MG63 (cell line): ENCODE measurements at regions not wholly inside any gene's neighbourhood (a gene's known extent, or its start where the extent isn't known, plus 50 kb on each side); places are given as distances from the start of the nearest gene placed in this dataset.
"Not testable (repeated sequence)": the region's sequence is repeated elsewhere in the genome, so short reads cannot be mapped to it uniquely, and the experiment has no call there.

ENCODE experiments used
- DNase-seq: peaks from one replicate; pipeline ENCODE4 v3.0.0-alpha.2; 2020
- H3K27me3 ChIP-seq: fragments of 250-450 bp; sonication (Bioruptor Pico); 2 replicates; pipeline ENCODE4 v1.5.1; 2020; ENCODE audit warnings: mild to moderate bottlenecking, moderate library complexity
- H3K36me3 ChIP-seq: fragments of 250-450 bp; sonication (Bioruptor Pico); 2 replicates; pipeline ENCODE4 v1.5.1; 2020; ENCODE audit warnings: mild to moderate bottlenecking, moderate library complexity
- H3K4me3 ChIP-seq: fragments of 250-450 bp; sonication (Bioruptor Pico); 2 replicates; pipeline ENCODE4 v1.5.1; 2020; ENCODE audit warnings: mild to moderate bottlenecking, moderate library complexity
- H3K9me3 ChIP-seq: fragments of 250-450 bp; sonication (Bioruptor Pico); 2 replicates; pipeline ENCODE4 v1.5.1; 2020; ENCODE audit warnings: mild to moderate bottlenecking, moderate library complexity

DNA sequence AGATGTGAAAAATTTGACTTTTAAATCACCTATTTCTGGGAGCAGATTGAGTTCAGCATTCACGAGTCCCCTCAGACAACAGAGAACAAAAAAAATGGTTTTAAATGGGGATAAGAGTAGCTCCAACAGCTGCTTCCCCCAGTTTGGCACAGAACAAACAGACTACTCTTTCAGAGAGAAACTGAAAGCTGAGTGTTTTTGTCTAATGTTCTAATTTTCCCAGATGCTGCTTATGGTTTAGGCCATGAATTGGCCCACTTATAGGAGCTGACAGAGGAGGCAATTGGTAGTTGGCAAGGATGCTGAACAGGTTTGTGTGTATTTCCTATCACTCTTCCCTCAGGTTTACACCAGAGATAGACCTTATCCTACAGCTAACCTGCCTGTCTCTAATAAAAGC lies 1637.4 kb upstream of the PRMT6 start:
- DNase-seq, result no peak
- Histone ChIP-seq H3K36me3 (no peaks in the 10 kb centered on the region), H3K27me3 (no peaks in the 10 kb centered on the region; the same call in 1 of the 2 replicates), H3K9me3 (no peaks in the 10 kb centered on the region), H3K4me3 (no peak overlapping the region)

DNA sequence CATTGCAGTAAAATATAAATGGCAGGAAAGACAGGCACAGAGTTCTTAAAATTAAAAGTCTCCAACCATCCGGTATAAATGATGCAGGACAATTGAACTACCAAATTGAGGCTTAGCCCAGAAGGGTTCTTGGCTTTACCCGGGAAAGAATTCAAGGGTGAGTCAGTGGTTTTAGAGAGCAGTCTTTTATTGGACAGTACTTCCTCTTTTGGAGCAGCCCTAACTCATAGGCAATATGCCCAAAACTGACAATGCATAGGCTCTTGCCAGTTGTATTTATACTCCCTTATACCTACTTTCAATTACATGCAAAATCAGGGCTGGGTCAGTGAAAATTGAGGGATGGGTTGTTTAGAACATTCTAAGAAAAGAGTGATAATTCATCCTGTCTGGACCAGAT lies 1628.9 kb upstream of the PRMT6 start:
- no peaks in the 10 kb centered on the region for H3K36me3 ChIP-seq

DNA sequence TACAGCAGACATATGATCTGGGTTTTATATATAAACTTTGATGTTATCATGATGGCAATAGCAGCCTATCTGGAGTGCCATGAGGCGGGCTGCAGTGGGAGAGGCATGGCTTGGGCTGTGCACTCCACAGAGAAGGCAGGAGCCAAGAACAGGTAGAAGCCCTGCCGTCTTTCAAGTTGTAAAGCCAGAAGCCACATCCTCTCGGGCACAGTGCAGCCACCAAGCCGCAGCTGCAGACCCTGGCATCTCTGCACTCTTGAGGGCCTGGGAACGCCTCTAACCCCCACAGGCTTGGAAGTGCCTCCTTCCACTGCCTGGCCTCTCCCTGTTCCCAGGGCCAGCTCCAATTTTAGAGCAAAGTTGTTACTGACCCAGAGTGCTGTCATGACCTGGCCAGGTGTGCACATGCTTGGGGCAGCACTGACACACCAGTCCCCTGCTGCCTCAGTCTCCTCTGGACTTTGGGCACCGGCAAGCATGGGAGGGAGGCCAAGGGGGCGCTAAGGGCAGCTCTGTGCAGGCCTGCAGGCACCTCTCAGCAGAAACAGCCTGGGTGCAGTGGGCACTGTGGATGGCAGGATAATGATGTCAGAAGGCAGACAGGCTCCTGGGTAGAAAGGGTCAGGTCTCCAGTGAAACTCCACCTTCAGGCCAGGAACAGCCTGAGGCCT lies 1619.8 kb upstream of the PRMT6 start:
- Histone ChIP-seq H3K4me3 (no peak overlapping the region), H3K27me3 (no peaks in the 10 kb centered on the region), H3K9me3 (no peaks in the 10 kb centered on the region), H3K36me3 (no peaks in the 10 kb centered on the region)
- DNase-seq, result no peak

More for the DNA sequence above, 1628.9 kb upstream of the PRMT6 start:
- Histone ChIP-seq H3K27me3 (no peaks in the 10 kb centered on the region), H3K4me3 (no peak overlapping the region), H3K9me3 (no peaks in the 10 kb centered on the region)
- DNase-seq, result peak; percentile 25

DNA sequence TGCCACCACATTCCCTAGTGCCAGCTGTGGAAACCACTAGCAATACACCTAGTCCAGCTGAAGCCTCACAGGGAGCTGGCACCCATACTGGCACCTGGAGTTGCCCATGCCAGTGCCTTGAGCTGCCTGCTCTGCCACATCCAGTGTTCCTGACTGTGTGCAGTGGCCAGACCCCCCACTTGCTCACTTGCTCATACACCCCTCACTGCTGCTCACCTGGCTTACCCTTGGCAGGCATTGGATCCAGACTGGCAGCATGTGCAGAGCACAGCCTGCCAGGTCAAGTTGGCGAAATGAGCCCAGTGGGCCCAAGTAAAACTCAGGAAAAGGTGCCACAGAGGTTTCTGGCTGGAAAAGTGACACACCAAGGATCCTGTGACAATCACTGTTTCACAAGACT lies 1618.6 kb upstream of the PRMT6 start:
- Histone ChIP-seq H3K4me3 (no peak overlapping the region), H3K36me3 (no peaks in the 10 kb centered on the region), H3K9me3 (no peaks in the 10 kb centered on the region), H3K27me3 (no peaks in the 10 kb centered on the region)
- no peak for DNase-seq

DNA sequence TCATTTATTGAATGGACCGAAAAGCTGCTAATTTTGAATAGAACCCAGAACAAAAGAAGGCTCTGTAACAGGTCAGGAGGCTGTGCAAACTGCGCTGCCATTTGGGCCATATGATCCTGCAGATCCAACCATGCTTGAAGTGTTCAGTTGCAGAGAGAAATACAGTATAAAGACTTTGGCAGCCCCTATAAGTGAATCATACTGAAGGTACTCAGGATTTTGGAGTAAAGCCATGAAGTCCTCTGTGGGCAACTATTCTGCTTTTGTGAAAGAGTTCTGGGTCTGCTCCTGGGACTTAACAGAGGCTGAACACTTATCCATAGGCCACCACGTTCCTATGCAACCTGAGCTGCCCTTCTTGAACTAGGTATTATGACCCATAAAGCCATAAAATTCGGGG lies 1613.6 kb upstream of the PRMT6 start:
- Histone ChIP-seq H3K36me3 (no peaks in the 10 kb centered on the region), H3K4me3 (no peak overlapping the region), H3K27me3 (no peaks in the 10 kb centered on the region; the same call in 1 of the 2 replicates), H3K9me3 (no peaks in the 10 kb centered on the region)
- DNase-seq, result no peak

DNA sequence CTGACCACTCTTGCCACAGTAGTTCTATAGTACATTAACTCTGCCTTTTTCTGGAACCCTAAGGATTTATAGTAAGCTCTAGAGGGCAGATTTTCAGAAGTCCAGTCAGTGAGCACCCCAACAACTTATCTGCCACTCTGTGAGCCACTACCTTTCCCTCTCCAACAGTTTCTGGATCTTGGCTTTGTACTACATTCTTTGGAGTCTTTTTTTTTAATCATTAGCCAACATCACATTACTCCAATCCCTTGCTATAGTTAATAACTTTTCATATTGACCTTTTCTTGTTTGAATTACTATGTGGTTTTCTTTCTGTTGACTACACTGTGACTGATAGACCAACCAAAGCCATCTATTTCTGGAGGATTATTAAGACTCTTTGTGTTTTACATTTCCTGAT lies 1596.7 kb upstream of the PRMT6 start:
- H3K9me3 ChIP-seq, result no peaks in the 10 kb centered on the region
- no peaks in the 10 kb centered on the region for H3K36me3 ChIP-seq
- no peak for DNase-seq
- H3K4me3 ChIP-seq, result no peak overlapping the region
- no peaks in the 10 kb centered on the region for H3K27me3 ChIP-seq

DNA sequence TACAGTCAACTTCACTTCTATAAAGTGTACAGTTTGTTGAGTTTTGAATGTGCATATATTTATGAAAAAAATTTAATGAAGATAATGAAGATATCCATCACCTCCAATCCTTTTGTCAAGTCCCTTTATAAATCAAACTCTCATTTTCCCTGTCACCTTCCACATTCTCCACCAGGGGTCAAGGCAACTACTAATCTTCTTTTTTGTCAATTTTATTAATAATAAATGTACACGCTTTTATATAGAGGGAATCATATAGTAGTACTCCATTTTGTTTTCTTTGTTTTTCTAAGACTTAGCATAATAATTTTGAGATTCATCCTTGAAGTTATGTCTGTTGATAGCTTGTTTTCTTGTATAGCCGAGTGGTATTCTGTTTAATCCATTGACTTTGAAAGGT lies 1594.2 kb upstream of the PRMT6 start:
- Histone ChIP-seq H3K4me3 (no peak overlapping the region), H3K9me3 (no peaks in the 10 kb centered on the region), H3K36me3 (no peaks in the 10 kb centered on the region), H3K27me3 (no peaks in the 10 kb centered on the region)
- DNase-seq, result no peak

DNA sequence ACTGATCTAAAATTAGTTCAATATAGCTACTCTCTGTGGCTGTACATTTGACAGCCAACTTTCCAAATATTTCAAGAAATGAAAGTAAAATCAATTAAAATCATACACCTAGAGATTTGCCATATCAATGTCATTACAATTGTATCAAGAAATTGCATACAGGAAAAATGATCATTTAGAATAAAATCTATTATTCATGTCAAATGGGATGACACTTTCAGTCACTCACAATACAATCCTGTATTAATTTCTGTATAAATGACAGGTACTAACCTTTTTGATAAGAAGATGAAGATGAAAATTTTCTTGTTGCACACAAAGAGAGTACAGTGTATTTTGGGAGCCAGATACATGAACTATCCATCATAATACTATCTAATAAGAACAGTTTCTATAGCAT lies 1588.9 kb upstream of the PRMT6 start:
- Histone ChIP-seq H3K4me3 (no peak overlapping the region), H3K27me3 (no peaks in the 10 kb centered on the region), H3K9me3 (no peaks in the 10 kb centered on the region), H3K36me3 (no peaks in the 10 kb centered on the region)
- no peak for DNase-seq

DNA sequence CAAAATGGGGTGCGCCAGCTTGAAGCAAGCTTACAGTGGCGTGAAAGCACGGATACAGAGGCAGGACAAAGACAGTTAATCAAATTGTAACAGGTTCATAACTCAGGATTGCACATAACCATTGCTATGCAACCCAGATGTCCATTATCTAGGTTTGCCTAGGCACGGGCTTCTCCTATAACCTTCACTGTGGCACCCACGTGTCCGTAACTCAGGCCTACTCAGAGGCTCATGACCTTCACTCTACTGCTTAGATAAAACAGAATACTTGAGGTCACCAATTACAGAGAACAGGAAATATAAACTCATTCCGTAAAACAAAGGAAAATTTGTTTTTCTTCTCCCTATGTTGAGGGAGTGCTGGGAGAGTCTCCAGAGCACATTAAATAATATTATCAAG lies 1585.9 kb upstream of the PRMT6 start:
- not testable (repeated sequence) for H3K36me3 ChIP-seq, H3K9me3 ChIP-seq, H3K4me3 ChIP-seq, DNase-seq, H3K27me3 ChIP-seq

DNA sequence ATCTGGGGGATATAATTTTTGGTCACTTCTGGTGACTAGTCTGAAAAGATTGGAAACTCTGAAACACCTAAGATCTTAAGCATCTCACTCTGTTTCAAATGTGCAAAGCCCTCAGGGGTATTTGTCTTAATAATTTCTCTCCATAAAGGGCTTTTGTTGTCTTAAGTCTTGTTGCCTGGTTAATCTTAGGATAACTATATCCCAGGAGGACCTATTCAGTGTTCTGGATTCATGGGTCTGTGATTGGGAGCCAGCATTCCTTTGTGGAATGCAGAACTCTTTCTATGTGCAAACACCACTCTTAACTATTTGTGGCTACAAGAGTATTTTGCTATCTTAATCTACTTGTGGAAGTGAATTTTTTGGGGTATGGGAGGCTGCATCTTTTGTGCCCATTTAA lies 1573.0 kb upstream of the PRMT6 start:
- H3K4me3 ChIP-seq, result no peak overlapping the region
- DNase-seq, result no peak
- H3K27me3 ChIP-seq, result no peaks in the 10 kb centered on the region
- no peaks in the 10 kb centered on the region for H3K36me3 ChIP-seq
- no peaks in the 10 kb centered on the region for H3K9me3 ChIP-seq

DNA sequence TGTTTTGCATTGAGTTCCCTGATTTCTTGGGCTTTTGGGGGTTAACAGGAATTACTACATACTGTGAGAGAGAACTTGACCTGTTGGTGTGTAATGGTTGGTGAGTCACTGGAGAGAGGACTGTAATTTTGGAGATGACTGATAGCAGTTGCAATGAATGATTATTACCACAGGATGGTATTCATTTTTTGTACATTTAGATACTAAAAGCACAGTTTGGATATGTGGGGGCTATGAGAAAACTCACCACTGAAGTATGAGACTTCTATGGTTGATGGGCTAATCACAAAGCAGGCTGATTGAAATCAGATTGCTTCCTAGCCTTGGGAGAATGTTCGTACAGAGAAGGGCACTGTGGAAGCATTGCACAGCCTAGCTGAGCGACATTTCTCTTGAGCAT lies 1571.3 kb upstream of the PRMT6 start:
- Histone ChIP-seq H3K9me3 (no peaks in the 10 kb centered on the region), H3K27me3 (no peaks in the 10 kb centered on the region), H3K4me3 (no peak overlapping the region), H3K36me3 (no peaks in the 10 kb centered on the region)
- DNase-seq, result no peak

DNA sequence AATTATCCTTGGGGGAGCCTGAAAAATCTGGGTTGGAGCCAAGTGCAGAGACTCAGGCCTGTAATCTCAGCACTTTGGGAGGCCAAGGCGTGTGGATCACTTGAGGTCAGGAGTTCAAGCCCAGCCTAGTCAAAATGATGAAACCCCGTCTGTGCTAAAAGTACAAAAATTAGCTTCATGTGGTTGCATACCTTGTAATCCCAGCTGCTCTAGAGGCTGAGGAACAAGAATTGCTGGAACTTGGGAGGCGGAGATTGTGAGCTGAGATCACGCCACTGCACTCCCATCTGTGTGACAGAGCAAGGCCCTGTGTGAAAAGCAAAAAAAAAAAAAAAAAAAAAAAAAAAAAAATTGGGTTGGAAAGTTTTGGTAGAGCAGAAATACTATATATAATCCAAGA lies 1563.6 kb upstream of the PRMT6 start:
- H3K36me3 ChIP-seq, result no peaks in the 10 kb centered on the region
- H3K9me3 ChIP-seq, result no peaks in the 10 kb centered on the region
- no peaks in the 10 kb centered on the region for H3K27me3 ChIP-seq
- DNase-seq, result no peak
- no peak overlapping the region for H3K4me3 ChIP-seq

DNA sequence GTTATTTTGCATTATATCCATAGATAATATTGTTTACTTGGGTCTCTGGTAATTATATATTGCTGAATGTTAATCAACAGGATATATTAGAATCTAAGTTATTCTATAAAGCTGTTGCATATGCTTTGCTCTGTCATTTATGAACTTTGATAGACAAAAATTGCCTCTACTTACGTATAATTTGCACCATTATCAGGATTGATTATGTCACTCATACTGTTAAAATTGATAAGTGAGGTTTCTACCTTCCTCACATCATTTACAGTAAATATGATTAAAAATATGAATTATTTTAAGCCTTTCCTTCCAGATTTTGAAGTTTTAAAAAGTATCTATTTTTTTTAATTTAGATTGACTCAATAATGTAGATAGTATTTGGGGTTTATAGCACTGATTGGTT lies 1540.4 kb upstream of the PRMT6 start:
- DNase-seq, result no peak
- no peaks in the 10 kb centered on the region; the same call in 1 of the 2 replicates for H3K27me3 ChIP-seq
- H3K36me3 ChIP-seq, result no peaks in the 10 kb centered on the region
- no peaks in the 10 kb centered on the region for H3K9me3 ChIP-seq
- H3K4me3 ChIP-seq, result no peak overlapping the region

DNA sequence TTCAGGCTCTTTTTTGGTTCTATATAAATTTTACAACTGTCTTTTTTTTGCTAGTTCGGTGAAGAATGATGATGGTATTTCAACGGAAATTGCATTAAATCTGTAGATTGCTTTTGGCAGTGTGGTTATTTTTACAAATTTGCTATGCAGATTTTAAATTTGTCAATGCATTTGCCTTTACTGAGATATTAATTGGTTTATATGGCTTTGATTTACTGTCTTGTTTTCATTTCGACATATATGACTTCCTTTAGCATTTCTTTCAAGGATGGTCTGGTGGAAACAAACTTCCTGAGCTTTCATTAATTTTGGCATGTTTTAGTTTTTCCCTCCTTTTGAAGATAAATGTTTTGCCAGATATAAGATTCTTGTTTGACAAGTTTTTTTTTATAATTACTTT lies 1522.5 kb upstream of the PRMT6 start:
- H3K27me3 ChIP-seq, result no peaks in the 10 kb centered on the region
- no peak for DNase-seq
- H3K4me3 ChIP-seq, result no peak overlapping the region
- H3K36me3 ChIP-seq, result no peaks in the 10 kb centered on the region
- no peaks in the 10 kb centered on the region for H3K9me3 ChIP-seq

DNA sequence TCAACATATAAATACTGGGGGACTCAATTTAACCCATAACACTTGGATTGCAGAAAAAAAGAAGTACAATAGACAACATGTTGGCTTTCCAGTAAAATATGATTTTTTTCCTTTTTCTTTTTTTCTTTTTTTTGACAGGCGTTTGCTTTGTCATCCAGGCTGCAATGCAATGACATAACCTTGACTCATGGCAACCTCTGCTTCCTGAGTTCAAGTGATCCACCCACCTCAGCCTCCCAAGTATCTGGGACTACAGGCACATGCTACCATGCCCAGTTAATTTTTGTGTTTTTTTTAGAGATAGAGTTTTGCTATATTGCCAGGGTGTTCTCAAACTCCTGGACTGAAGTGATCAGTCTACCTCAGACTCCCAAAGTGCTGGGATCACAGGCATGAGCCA lies 1512.0 kb upstream of the PRMT6 start:
- Histone ChIP-seq H3K9me3 (no peaks in the 10 kb centered on the region), H3K4me3 (no peak overlapping the region), H3K27me3 (no peaks in the 10 kb centered on the region), H3K36me3 (no peaks in the 10 kb centered on the region)
- peak; percentile 65 for DNase-seq

DNA sequence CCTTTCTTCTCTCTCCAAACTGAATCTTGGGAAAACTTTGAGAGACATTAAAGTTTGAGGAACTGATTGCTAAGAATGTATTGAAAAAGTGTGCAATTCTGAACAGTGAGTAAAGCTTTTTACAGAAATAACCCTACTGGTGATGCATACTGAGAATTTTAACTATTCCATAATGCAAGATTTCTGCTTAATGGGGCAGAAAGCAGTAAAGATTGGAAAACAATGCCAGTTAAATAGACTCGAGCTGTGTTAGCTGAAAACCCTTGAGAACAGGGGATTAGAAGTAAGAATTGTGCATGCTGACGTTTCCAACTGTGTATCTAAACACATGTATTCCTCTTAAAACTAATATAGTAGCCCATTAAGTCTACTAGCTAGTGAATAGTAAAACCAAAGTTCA lies 1500.2 kb upstream of the PRMT6 start:
- no peaks in the 10 kb centered on the region for H3K9me3 ChIP-seq
- no peaks in the 10 kb centered on the region for H3K36me3 ChIP-seq
- DNase-seq, result no peak
- no peak overlapping the region for H3K4me3 ChIP-seq
- H3K27me3 ChIP-seq, result no peaks in the 10 kb centered on the region

DNA sequence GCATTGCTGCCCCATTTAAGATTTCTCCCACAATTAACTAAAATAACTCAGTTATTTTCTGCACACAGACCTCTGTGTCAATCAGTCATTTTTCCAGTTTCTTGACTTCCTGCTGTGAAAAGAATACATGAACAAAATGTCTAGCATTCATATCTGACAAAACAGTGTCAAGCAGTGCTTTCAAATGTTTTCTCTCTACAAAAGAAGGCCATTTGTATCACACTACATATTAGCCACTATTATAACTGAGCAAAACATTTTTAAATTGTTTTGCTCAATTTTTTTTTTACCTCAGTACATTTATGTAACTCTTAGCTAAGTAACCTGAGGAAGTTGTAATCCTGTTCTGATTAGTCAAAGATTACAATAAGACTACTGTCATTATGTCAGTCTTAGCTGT lies 1498.5 kb upstream of the PRMT6 start:
- DNase-seq, result no peak
- no peak overlapping the region for H3K4me3 ChIP-seq

DNA sequence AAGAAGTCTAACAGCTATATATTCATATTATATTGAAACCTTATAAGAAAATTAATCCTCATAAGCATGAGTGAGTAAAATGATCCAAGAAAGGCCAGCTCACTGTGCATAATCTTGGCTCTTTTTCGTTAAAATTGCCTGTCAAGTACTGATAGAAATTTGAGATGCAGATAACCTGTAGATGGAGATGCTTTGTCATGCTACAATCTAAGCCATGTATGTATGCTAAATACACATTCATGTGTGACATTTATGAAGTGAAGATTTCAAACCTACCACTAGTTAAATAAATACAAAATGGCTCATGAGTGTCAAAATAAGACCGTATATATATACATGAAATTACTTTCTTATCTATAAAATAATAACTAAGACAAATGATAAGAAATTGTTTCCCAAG lies 1491.5 kb upstream of the PRMT6 start:
- no peaks in the 10 kb centered on the region for H3K27me3 ChIP-seq
- no peak for DNase-seq
- no peaks in the 10 kb centered on the region for H3K9me3 ChIP-seq
- H3K4me3 ChIP-seq, result no peak overlapping the region
- no peaks in the 10 kb centered on the region for H3K36me3 ChIP-seq

More for the DNA sequence above, 1498.5 kb upstream of the PRMT6 start:
- Histone ChIP-seq H3K27me3 (no peaks in the 10 kb centered on the region), H3K36me3 (no peaks in the 10 kb centered on the region), H3K9me3 (no peaks in the 10 kb centered on the region)

DNA sequence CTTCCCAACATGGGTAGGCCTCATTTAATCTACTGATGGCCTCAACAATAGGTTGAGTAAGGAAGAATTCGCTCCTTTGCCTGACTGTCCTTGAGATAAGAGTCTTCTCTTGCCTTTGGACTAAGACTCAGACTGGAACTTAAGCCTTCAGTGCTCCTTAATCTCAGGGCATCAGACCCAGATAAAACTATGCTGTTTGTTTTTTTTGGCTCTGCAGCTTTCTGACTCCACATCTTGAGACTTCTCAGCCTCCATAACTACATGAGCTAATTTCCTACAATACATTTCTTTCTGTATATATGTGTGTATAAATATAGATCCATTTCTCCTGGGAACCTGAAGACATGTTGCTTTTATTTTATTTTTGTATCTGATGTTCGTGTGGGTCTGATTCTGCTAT lies 1470.7 kb upstream of the PRMT6 start:
- no peaks in the 10 kb centered on the region for H3K9me3 ChIP-seq
- no peak overlapping the region for H3K4me3 ChIP-seq
- no peak for DNase-seq
- no peaks in the 10 kb centered on the region for H3K36me3 ChIP-seq
- H3K27me3 ChIP-seq, result no peaks in the 10 kb centered on the region
